ENCODE measurements at regions not wholly inside any gene's neighbourhood (a gene's known extent, or its start where the extent isn't known, plus 50 kb on each side); places are given as distances from the start of the nearest gene placed in this dataset.
A peak's percentile ranks its signal among the peaks of the same experiment; 100 is the strongest.

- ATAC-seq = no peak
- intact Hi-C loops (cut with DNase I) = no loop called here
- TF ChIP-seq, protein P1, sequence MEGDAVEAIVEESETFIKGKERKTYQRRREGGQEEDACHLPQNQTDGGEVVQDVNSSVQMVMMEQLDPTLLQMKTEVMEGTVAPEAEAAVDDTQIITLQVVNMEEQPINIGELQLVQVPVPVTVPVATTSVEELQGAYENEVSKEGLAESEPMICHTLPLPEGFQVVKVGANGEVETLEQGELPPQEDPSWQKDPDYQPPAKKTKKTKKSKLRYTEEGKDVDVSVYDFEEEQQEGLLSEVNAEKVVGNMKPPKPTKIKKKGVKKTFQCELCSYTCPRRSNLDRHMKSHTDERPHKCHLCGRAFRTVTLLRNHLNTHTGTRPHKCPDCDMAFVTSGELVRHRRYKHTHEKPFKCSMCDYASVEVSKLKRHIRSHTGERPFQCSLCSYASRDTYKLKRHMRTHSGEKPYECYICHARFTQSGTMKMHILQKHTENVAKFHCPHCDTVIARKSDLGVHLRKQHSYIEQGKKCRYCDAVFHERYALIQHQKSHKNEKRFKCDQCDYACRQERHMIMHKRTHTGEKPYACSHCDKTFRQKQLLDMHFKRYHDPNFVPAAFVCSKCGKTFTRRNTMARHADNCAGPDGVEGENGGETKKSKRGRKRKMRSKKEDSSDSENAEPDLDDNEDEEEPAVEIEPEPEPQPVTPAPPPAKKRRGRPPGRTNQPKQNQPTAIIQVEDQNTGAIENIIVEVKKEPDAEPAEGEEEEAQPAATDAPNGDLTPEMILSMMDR (IDR thresholded peaks at IDR 0.05) = no peak
Observed at GRCh38 chr5:56454219-56454862, 221.2 kb upstream of the ANKRD55 start.

GRCh38 chr5:56451742-56452141, 218.6 kb upstream of the ANKRD55 start:
- DNase-seq = no peak
- WGBS, 2 donors = 93 to 96% methylated on average over 7 of the region's 7 CpGs
- Histone ChIP-seq H3K9me3 (peaks cover 0 to 2% (median 0%) of the 10 kb centered on the region in 11 donors), H3K36me3 (no peaks in the 10 kb centered on the region), H3K27ac (no peak overlapping the region), H3K27me3 (no peaks in the 10 kb centered on the region), H3K4me3 (no peak overlapping the region), H3K4me1 (no peaks in the 10 kb centered on the region)
- no peak for ATAC-seq
- TF ChIP-seq, protein P1 (IDR thresholded peaks at IDR 0.05) = no peak
- intact Hi-C loops (cut with DNase I) = no loop called here

More at GRCh38 chr5:56454219-56454862, 221.2 kb upstream of the ANKRD55 start:
- no peak for DNase-seq
- Histone ChIP-seq H3K4me1 (peaks cover 0 to 21% (median 12%) of the 10 kb centered on the region in 9 donors), H3K36me3 (no peaks in the 10 kb centered on the region), H3K9me3 (no peaks in the 10 kb centered on the region), H3K4me3 (no peak overlapping the region), H3K27ac (no peak overlapping the region), H3K27me3 (no peaks in the 10 kb centered on the region)
- WGBS, 2 donors = 97% methylated on average over 15 of the region's 15 CpGs

GRCh38 chr5:56450766-56451165, 217.6 kb upstream of the ANKRD55 start:
- H3K27me3 ChIP-seq = no peaks in the 10 kb centered on the region
- intact Hi-C loops (cut with DNase I) = no loop called here
- no peak overlapping the region for H3K27ac ChIP-seq
- TF ChIP-seq, protein P1 (IDR thresholded peaks at IDR 0.05) = no peak
- peaks cover 0 to 2% (median 0%) of the 10 kb centered on the region in 11 donors for H3K9me3 ChIP-seq
- H3K36me3 ChIP-seq = no peaks in the 10 kb centered on the region
- peak in 1 of 8 donors; percentile 41 for ATAC-seq
- H3K4me1 ChIP-seq = no peaks in the 10 kb centered on the region
- no peak overlapping the region for H3K4me3 ChIP-seq
- WGBS, 2 donors = 68 to 78% methylated on average over 8 of the region's 8 CpGs
- no peak for DNase-seq

DNA sequence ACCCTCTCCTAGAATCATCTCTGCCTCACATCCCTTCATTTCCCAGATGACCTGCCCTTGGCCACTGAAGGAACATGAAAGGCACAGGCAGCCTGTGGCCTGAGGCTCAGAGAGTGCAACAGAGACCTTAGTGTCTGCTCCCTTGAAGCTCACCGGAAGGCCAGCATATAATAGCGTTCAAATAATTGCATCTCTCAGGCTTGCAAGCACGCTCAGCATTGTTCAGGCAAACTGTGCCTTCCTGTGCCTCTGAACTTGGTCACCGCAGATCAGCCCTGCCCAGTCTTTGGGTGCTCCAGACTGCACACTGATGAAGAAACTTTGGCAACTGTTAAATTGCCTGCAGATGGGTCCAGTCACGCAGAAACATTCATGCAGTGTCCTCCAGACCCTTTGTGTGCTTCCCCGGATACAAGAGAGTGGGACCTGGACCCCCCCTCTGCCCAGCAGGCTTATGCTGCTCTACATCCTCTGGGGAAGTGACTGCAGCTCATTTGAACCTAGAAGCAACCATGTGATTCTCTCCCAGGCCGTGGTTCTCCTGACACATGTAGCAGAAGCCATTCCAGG, 216.0 kb upstream of the ANKRD55 start:
- no peaks in the 10 kb centered on the region for H3K27me3 ChIP-seq
- intact Hi-C loops (cut with DNase I) = no loop called here
- TF ChIP-seq, protein P1 (IDR thresholded peaks at IDR 0.05) = no peak
- no peak overlapping the region for H3K4me3 ChIP-seq
- no peaks in the 10 kb centered on the region for H3K36me3 ChIP-seq
- no peak overlapping the region for H3K27ac ChIP-seq
- DNase-seq (no peak), ATAC-seq (no peak)
- H3K9me3 ChIP-seq = peaks cover 0 to 2% (median 0%) of the 10 kb centered on the region in 11 donors
- H3K4me1 ChIP-seq = no peaks in the 10 kb centered on the region
- WGBS, 2 donors = 79 to 87% methylated on average over 7 of the region's 7 CpGs

Measured in heart right ventricle (tissue), 16 donors.